Embryonic facial prominence (tissue), 1 donor: ENCODE measurements at regions not wholly inside any gene's neighbourhood (a gene's known extent, or its start where the extent isn't known, plus 50 kb on each side); places are given as distances from the start of the nearest gene placed in this dataset.
"Not testable (repeated sequence)": the region's sequence is repeated elsewhere in the genome, so short reads cannot be mapped to it uniquely, and the experiment has no call there.

Experiments used
- DNase-seq: peaks from one replicate; pipeline ENCODE4 v3.0.0-alpha.2; 2016; ENCODE audit errors: extremely low spot score

GRCh38 chr2:180927030-180927686, 53.2 kb upstream of the UBE2E3 start:
- DNase-seq, result no peak

DNA sequence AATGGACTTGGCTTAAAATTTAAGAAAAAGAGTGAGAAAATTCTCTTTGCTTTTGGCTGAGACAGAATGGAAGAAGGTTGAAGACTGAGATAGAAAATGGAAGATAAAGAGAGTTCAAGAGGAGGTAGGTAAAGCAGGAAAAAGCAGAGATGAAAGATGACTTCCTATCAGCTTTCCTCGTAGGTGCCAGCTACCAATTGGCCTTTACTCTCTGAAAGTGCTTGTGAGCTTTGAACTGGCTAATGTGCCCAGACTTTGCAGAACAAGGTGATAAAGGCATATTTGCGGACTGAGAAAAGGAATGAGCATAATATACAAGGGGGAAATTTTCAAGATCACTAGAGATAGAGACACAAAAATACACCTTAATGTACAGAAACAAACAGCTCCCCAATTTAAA, 54.7 kb upstream of the UBE2E3 start:
- DNase-seq, result no peak

DNA sequence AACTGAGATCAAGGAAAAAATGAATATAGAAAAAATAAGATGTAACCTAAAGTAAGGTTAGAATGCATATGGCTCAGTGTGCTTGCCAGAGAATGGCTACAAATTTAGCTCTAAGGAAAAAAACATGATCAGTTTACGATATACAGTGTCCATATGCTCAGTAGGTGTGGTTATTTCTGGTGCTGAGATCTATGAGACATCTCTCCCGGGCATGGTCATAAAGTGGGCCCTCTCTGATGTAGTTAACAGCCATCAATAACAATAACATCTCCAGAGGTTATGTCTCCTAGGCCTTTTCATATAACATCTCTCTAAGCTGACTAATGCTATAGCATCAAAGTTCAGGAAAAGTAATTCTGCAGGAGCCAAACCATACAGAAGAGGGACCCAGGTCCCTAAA, 56.3 kb upstream of the UBE2E3 start:
- no peak for DNase-seq

DNA sequence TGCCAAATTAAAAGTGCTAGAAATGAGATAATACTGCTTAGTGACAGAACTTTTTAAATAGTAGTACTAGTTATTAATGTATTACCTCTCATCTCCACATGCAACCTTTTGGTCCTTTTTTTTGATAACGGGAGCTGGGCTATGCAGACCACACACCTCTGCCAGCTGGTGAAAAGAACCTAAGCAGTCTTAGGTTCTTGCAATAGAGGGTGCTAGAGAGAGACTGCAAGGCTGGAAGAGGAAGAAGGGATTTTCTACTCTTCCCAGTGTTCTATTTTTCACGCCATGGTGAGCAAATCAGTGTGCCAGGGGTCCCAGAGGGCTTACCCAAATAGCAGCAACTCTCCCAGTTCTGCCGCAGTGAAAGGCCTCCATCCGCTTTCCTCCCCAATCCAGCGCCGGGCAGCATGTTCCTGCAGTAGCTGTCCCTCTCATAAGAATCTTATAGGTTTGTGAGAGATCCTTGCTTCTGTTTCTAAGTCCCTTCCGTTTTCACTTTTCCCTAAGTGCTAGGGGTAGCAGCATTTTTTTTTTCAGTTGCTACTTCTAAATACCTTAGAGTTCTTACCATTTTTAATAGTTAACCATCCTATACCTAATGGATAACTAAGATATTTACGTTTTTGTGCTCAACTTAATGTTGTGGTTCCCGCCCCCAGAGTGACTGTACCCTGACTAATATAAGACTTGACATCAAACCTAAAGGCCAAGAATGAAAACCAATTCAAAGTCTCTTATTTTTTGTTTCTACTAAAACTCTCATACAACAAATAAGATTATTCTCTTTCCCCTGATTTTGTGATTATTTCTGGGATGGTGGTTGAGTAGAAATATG, 69.4 kb upstream of the UBE2E3 start:
- DNase-seq, result no peak

- no peak for DNase-seq
Observed at GRCh38 chr2:180907731-180908130, 72.7 kb upstream of the UBE2E3 start.

GRCh38 chr2:180905461-180905860, 74.9 kb upstream of the UBE2E3 start:
- no peak for DNase-seq

DNA sequence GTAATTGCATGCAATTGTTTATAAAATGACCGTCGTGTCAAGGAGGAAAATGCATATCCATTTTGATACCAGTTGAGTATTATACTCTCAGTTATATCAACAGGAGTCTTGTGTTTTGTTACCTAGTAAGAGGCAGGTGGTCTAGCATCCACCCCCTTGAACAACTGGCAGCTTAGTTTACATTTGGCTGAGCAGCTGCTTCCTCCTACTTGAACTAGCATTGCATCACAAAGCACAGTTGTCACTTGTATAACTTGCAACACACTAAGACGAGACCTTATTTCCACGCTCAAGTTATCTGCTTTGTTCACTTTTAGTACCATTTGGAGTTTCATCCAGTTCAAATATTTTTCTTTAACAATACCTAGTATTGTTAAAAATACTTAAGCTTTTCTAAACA, 75.4 kb upstream of the UBE2E3 start:
- no peak for DNase-seq

DNA sequence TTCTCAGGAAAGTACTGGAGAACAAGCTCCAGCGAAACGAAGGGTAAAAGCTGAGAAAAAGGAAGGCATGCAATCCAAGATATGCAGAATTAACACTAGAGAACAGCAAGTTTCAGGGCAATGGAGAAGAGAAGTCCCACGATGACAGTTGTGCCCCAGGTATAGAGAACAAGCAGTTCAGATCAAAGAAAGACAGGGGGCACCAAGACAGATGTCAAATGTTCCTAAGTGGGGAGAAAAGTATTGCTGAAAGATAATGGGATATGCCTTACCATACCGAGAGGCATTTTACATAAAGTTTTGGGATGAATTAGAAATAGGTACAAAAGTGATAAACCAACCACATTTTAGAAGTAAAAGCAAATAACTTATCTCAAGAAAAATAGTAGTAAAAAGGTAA, 79.1 kb upstream of the UBE2E3 start:
- DNase-seq, result no peak

DNA sequence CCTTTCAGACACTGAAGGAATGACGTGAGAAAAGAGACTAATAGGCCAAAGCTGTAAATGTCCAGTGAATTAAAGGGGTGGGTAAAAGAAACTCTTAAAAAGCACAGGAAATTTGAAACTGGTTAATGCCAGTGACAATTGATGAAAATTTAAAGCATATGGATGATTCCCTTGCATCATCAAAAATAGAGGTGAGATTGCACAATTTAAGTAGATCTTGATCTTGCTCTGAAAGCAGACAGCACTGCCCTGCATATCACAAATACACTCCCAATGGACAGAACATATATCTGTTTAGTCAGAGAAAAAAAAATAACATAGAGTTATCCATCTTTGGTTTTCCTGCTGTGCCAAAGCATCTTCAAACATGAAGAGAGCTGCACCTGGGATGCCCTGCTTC, 86.7 kb upstream of the UBE2E3 start:
- DNase-seq, result no peak

DNA sequence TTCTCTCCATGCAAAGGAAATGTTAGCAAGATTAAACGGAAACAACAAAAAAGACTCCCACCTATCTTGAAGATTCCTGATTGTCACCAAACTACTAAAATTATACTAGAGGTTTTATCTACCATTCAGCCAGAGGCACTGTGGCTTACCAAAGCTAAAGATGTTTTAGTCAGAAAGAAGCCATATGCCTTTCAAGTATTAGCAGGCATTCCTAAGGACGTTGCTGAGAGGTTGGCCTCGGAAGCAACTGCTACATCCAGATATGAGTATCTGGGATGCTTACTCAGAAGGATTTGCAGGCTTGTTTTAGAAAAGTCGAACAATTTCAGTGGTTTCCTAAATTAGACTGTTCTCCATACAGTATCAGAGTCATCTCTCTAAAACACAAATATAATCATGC, 88.3 kb upstream of the UBE2E3 start:
- no peak for DNase-seq

DNA sequence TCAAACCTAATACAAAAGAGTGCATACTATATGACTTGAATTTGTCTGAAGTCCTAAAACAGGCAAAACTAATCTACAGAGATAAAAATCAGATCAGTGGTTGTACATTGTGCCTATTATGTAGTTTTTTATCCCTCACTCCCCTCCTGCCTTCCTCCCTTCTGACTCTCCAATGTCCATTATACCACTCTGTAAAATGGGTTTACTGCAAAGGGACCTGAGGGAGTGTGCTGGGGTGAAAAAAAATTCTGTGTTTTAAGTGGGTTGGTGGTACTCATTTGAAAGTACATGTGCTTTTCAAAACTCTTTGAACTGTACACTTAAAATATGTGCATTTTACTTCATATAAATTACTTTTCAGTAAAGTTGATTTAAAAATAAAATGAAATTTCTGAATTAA, 89.0 kb upstream of the UBE2E3 start:
- DNase-seq, result no peak

DNA sequence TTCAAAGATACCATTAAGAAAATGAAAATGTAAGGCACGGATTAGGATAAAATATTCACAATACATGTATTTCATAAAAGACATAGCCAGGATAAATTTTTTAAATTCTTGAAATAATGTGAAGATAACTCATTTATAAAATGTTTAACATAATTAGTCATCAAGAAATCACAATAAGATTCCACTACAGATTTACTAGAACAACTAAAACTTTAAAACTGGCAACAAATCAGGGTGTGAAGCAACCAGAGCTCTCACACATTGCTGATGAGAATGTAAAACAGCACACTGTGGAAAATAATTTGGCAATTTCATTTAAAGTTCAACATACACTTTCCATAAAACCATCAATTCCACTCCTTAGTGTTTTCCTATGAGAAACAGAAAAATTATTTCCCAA, 89.6 kb upstream of the UBE2E3 start:
- DNase-seq, result no peak

DNA sequence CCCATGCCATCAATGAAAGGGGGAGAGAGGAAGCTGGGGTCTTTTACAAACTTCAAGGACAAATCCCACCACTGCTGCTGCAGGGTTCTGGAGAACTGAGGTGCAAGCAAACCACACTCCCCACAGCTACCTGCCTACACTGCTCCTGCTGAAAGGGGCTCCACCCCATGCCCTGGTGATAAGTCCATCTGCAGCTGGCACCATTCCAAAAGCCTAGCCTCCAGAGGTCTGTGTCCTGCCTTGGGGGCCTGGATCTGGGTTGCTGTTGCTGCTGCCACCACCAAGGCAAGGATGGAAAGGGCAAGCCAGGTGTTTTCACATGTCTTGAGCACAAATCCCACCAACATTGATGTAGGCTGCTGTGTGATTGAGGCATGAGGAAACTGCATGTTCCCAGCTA, 97.4 kb upstream of the UBE2E3 start:
- DNase-seq, result no peak

DNA sequence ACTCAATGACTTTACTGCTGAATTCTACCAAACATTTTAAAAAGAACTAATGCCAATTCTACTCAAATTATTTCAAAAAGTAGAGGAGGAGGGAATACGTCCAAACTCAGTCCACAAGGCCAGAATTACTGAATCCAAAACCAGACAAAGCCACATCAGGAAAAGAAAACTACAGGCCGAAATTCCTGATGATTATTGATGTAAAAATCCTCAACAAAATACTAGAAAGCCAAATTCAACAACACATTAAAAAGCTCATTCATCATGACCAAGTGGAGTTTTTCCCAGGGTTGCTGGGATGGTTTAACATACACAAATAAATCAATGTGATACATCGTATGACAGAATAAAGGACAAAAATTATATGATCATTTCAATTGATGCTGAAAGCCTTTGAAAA, 103.9 kb upstream of the UBE2E3 start:
- no peak for DNase-seq

- no peak for DNase-seq
Observed at GRCh38 chr2:180873219-180873618, 107.2 kb upstream of the UBE2E3 start.

GRCh38 chr2:180872781-180873180, 107.6 kb upstream of the UBE2E3 start:
- DNase-seq, result not testable (repeated sequence)

DNA sequence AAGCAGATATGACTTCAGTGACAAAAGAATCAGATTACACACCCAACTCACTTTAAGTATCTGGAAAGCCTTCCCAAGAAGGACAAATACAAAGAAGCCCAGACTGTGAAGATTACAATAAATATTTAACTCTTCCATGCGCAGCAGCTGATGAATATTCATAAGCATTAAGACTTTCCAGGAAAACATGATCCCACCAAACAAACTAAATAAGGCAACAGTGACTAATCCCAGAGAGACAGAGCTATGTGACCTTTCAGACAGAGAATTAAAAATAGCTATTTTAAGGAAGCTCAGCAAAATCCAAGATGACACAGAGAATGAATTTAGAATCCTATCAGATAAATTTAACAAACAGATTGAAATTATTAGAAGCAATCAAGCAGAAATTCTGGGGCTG, 108.2 kb upstream of the UBE2E3 start:
- DNase-seq, result no peak

GRCh38 chr2:180871649-180872048, 108.8 kb upstream of the UBE2E3 start:
- no peak for DNase-seq

DNA sequence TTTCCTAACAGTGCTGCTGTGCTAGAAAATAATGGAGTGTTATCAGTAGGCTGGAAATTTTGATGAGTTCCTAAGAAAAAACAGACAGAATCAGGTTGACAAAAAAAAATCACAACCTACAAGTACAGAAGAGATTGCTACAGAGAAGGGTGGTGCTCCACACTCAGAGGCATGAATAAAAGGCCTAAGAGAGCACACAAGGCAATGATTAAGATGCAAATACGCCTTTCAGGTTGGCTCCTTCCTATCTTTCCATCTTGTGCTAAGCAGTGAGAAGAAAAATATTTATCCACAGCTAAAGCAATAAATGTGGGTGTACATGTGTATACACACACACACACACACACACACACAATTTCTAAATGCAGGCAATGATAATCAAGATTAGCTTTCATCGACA, 130.6 kb upstream of the UBE2E3 start:
- DNase-seq, result no peak

DNA sequence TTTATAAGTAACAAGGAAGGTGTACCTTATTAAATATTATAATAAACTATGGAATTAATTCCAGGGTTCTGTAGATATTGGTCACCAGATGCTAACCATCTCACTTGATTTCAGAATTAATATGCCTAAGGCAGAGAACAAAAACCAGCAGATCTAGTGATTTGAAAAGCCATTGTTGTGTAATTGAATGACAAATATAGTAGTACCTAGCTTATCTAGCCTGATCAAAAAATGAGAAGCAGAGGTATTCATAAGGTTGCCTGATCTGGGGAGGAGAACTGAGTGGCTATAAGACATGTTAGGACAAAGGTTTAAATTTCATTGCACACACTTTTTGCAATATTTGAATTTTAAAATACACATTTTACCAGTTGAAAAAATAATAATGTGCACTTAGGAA, 132.0 kb upstream of the UBE2E3 start:
- no peak for DNase-seq

DNA sequence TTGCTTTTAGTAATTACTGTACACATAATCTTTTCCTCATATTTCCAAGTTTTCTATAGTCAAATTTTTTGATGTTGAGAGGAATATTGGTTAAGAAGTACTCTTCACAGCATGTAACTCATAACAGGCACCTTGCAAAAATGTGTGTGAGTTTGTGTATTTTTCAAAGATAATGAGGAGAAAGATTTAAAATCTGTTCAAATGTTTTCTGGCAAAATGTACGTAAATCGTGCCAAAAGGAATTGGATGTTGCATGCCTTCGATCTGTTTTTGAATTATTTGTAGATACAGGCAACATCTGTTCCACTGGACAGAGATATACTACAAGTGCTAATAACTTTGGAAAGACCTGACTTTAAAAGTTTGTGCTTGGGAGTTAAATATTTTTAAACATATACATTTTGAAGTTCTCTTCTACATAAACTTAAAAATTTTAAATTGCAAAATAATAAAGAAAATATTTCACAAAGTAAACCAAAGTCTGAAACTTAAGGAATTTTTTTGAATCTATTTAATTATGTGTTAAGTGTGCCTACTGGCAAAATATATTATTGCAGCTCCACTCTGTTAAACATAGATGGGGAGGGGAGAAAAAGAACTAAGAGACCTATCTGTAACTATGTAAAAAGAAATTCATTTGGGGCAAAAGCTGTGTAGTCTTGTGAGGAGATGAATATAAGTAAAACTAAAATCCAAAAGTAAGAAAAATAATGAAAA, 133.5 kb upstream of the UBE2E3 start:
- DNase-seq, result no peak

DNA sequence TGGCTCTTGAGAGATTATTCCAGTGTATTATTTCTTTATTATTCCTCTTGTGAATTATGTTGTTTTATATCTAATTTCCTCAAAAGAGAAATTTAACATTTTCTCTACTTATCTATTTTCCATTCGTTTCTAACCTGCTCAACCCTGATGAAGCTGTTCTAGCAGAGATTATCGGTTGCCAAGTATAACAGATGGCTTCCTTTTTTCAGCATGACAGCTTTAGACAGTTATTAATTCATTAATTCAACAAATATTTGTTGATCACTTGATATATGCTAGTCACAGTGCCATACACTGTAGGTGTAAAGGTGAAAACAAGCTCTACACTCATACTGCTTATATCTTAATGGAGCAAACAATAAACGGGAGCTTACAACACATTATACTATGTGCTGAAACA, 137.9 kb upstream of the UBE2E3 start:
- DNase-seq, result no peak

- no peak for DNase-seq
Observed at GRCh38 chr2:180840641-180841040, 139.8 kb upstream of the UBE2E3 start.
